Ramos (cell line): ENCODE measurements at regions not wholly inside any gene's neighbourhood (a gene's known extent, or its start where the extent isn't known, plus 50 kb on each side); places are given as distances from the start of the nearest gene placed in this dataset.

Experiments
- in situ Hi-C: fragments of 300-500 bp; cut with MboI; formaldehyde crosslinking; loops from one replicate; pipeline ENCODE4 v1.14.3; 2022; ENCODE audit warnings: low sequenced_read_pairs; ENCODE audit not compliant: unreplicated experiment

DNA sequence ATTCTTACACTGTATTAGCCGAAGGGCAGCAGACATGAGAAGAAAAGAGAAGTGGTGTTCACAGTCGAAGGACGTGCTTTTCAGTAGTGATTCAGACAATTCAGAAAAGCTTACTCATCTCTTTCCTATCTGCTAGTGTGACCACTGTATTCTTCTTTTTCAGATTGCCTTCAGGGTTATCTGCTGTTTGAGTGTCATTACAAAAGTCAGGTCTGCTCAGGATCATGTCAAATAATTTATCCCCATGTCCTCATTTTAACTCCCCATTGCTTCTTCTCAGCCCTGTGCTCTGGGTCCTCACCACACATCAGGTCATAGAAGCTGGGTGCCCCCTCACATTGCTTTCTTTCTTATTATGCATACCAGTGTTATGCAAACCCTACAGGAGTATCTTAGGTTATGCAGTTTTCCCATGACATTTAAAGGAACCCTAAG lies 394.0 kb downstream of the CETN3 start:
- in situ Hi-C loops: no loop called here

DNA sequence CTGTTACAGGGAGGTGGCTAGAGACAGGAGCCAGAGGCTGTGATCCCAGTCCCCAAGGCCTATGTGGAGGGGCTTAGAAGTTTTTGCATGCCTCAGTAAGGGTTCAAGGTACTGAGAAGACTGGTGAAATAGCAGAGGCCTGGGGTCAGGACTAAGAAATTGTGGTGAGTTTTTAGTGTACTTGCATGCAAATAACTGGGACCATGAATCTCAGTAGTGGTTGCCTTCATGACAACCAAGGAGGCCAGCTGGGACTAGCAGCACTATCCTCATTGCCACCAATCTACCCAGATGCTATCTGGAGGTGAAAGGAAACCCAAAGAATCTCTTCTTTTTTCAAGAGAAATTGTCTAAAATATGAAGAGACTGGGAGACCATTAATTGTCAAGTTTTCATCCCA lies 395.1 kb downstream of the CETN3 start:
- in situ Hi-C loops: no loop called here

- in situ Hi-C loops: no loop called here
Observed at GRCh38 chr5:90000351-90000750, 409.2 kb downstream of the CETN3 start.

- in situ Hi-C loops: no loop called here
Observed at GRCh38 chr5:89998519-89999305, 410.8 kb downstream of the CETN3 start.

DNA sequence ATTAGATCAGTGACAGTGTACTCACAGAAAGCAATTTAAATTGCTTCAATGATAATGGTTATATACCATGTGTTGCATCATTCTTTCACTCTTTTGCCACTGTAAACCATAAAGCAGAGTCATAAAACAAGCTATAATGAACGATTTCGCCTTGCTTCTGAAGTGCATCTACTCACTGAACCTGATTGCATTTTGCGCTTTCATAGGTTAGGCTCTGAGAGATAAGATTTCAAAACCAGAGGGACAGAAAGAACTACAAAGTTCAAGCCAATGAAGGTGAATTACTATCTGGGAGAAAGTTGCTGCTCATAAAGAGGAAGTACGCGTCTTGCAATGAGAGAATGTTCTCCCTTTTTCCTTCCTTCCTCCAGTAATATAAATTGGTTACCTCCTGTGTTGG lies 412.7 kb downstream of the CETN3 start:
- in situ Hi-C loops: no loop called here

GRCh38 chr5:89996335-89996734 lies 413.2 kb downstream of the CETN3 start:
- in situ Hi-C loops: no loop called here

- in situ Hi-C loops: no loop called here
Observed at GRCh38 chr5:89994266-89994665, 415.3 kb downstream of the CETN3 start.

GRCh38 chr5:89992201-89992600 lies 417.4 kb downstream of the CETN3 start:
- in situ Hi-C loops: no loop called here

DNA sequence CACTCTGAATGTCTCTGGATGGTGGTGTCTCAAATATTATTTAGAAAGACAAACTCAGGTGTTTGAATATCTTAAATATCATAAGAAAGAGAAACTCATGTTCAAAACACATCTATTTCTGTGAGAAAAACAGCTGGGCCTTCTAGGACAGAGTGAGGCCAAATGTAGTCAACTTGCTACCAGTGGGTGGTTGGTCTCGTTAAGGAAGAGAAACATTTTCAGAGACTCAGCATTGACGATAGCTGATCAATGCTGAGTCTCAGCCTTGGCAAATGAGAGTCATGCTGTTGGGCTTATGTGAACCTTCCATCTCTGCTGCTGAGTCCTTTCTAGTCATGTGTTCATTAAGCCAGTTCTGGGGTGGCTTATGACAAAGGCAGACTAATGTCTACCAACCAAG lies 418.0 kb downstream of the CETN3 start:
- in situ Hi-C loops: no loop called here

DNA sequence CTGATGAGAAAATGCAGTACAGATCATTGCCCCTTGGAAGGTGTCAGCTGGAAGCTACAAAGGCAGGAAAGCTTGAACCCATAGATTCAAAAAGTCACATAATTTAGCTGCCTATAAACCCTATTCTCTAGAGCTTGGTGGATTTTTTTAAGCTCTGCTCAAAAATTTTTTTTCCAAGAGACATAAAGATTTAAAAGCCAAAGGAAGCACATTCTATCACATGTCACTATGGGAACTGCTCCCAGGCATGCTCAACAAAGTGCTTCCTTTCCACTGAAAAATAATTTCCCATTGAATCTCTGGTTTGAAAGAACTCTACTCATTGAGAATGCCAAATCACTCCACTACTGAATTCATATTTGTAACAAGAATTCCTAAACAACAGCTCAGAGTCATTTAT lies 419.8 kb downstream of the CETN3 start:
- in situ Hi-C loops: no loop called here

DNA sequence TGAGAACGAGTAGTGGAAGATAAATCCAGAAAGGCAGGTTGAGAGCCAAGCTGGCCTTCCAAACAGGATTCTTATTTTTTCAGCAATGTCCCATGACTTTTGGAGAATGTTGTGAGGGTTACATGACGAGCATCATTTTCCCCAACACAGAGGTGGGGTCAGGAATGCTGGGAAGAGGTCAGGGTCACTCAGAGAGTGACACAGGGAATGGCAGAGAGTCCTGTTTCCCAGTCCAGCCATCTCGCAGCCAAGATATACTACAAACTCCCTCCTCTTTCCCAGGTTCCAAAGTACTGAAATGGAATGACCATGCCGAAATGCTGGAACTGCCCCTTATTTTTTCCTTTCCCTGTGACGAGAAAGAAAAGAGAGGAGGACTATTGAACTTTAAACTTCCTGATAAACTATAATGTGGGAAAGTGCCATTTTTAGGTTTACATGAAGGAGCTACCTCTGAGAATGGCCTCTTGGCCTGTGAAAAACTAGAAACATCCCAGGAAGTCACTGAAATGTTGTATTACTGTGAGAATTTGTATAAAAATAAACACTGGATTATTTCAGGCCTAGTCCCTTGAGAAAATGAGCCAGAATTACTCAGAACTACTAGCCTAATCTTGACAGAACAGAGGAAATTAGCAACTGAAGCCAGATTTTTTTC lies 420.4 kb downstream of the CETN3 start:
- in situ Hi-C loops: no loop called here

GRCh38 chr5:89988129-89988810 lies 421.3 kb downstream of the CETN3 start:
- in situ Hi-C loops: no loop called here

DNA sequence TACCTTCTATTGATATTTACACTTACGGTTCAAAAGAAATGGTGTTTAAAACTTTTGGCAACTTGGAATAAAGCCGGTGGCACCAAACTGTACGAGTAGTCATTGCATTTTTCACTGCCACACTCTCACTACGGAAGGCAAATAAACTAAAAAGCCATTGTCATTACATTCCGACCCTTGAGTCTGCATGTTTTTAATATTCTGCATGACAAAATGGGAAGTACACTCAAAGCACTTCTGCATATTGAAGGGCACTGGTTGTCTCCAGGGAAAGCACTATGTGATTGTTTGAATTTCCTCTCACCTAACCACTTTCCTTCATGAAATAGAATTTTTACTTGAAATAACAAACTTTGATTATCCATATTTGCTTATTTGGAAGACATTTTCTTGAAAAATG lies 426.3 kb downstream of the CETN3 start:
- in situ Hi-C loops: no loop called here

- in situ Hi-C loops: no loop called here
Observed at GRCh38 chr5:89981878-89982773, 427.4 kb downstream of the CETN3 start.

GRCh38 chr5:89981021-89981420 lies 428.5 kb downstream of the CETN3 start:
- in situ Hi-C loops: no loop called here

- in situ Hi-C loops: no loop called here
Observed at GRCh38 chr5:89973516-89973915, 436.0 kb downstream of the CETN3 start.

DNA sequence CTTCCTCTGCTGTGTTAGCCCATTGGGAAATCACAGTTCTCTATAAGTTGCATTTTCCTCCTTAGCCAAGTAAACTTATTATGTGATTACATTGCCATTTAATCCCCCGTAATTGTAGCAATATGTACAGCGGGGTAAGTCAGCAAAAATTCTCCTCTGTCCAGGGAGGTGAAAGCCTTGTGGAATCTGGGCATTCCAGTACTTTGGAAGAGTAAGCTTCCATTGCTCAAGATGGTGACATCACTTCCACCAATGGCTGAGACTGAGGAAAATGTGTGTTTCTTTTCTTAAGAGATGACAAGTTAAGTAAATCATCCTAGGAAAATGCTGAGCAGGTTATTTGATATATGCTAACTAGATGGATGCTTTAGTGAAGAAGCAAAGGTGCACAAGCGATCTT lies 436.7 kb downstream of the CETN3 start:
- in situ Hi-C loops: no loop called here

- in situ Hi-C loops: no loop called here
Observed at GRCh38 chr5:89968958-89969381, 440.6 kb downstream of the CETN3 start.

- in situ Hi-C loops: no loop called here
Observed at GRCh38 chr5:89967771-89968444, 441.6 kb downstream of the CETN3 start.

- in situ Hi-C loops: no loop called here
Observed at GRCh38 chr5:89956838-89957237, 452.7 kb downstream of the CETN3 start.
